ENCODE measurements at regions not wholly inside any gene's neighbourhood (a gene's known extent, or its start where the extent isn't known, plus 50 kb on each side); places are given as distances from the start of the nearest gene placed in this dataset.
"Not testable (repeated sequence)": the region's sequence is repeated elsewhere in the genome, so short reads cannot be mapped to it uniquely, and the experiment has no call there.

GRCh38 chr9:41839786-41840185, 289.4 kb downstream of the CNTNAP3B start:
- not testable (repeated sequence) for DNase-seq

GRCh38 chr9:41838953-41839352, 290.3 kb downstream of the CNTNAP3B start:
- DNase-seq = not testable (repeated sequence)

- not testable (repeated sequence) for DNase-seq
Measured at GRCh38 chr9:41838562-41838851, 290.7 kb downstream of the CNTNAP3B start.

GRCh38 chr9:41837684-41838561, 291.3 kb downstream of the CNTNAP3B start:
- DNase-seq = not testable (repeated sequence)

GRCh38 chr9:41833108-41833507, 296.1 kb downstream of the CNTNAP3B start:
- DNase-seq = not testable (repeated sequence)

GRCh38 chr9:41824723-41825122, 304.5 kb downstream of the CNTNAP3B start:
- DNase-seq = not testable (repeated sequence)

- not testable (repeated sequence) for DNase-seq
Measured at GRCh38 chr9:41802706-41803105, 326.5 kb downstream of the CNTNAP3B start.

- not testable (repeated sequence) for DNase-seq
Measured at GRCh38 chr9:41798684-41799083, 330.5 kb downstream of the CNTNAP3B start.

- DNase-seq = peak; percentile 70
Measured at GRCh38 chr9:41790719-41791363, 338.4 kb downstream of the CNTNAP3B start.

GRCh38 chr9:41790007-41790406, 339.2 kb downstream of the CNTNAP3B start:
- not testable (repeated sequence) for DNase-seq

- not testable (repeated sequence) for DNase-seq
Measured at GRCh38 chr9:41789387-41789786, 339.8 kb downstream of the CNTNAP3B start.

- DNase-seq = not testable (repeated sequence)
Measured at GRCh38 chr9:41787951-41788350, 341.3 kb downstream of the CNTNAP3B start.

- not testable (repeated sequence) for DNase-seq
Measured at GRCh38 chr9:41787270-41787669, 342.0 kb downstream of the CNTNAP3B start.

- not testable (repeated sequence) for DNase-seq
Measured at GRCh38 chr9:41784006-41784405, 345.2 kb downstream of the CNTNAP3B start.

GRCh38 chr9:41783070-41783810, 346.0 kb downstream of the CNTNAP3B start:
- DNase-seq = not testable (repeated sequence)

GRCh38 chr9:41781899-41782298, 347.3 kb downstream of the CNTNAP3B start:
- DNase-seq = not testable (repeated sequence)

- not testable (repeated sequence) for DNase-seq
Measured at GRCh38 chr9:41779897-41780406, 349.3 kb downstream of the CNTNAP3B start.

GRCh38 chr9:41779192-41779591, 350.0 kb downstream of the CNTNAP3B start:
- not testable (repeated sequence) for DNase-seq

- DNase-seq = not testable (repeated sequence)
Measured at GRCh38 chr9:41778535-41779071, 350.6 kb downstream of the CNTNAP3B start.

- not testable (repeated sequence) for DNase-seq
Measured at GRCh38 chr9:41777536-41777935, 351.7 kb downstream of the CNTNAP3B start.

GRCh38 chr9:41772541-41772940, 356.7 kb downstream of the CNTNAP3B start:
- not testable (repeated sequence) for DNase-seq

- not testable (repeated sequence) for DNase-seq
Measured at GRCh38 chr9:41771693-41772092, 357.5 kb downstream of the CNTNAP3B start.

- DNase-seq = not testable (repeated sequence)
Measured at GRCh38 chr9:41754822-41755221, 374.4 kb downstream of the CNTNAP3B start.

Measured in fibroblast of upper back skin (primary cell).